ENCODE measurements at regions not wholly inside any gene's neighbourhood (a gene's known extent, or its start where the extent isn't known, plus 50 kb on each side); places are given as distances from the start of the nearest gene placed in this dataset.

DNA sequence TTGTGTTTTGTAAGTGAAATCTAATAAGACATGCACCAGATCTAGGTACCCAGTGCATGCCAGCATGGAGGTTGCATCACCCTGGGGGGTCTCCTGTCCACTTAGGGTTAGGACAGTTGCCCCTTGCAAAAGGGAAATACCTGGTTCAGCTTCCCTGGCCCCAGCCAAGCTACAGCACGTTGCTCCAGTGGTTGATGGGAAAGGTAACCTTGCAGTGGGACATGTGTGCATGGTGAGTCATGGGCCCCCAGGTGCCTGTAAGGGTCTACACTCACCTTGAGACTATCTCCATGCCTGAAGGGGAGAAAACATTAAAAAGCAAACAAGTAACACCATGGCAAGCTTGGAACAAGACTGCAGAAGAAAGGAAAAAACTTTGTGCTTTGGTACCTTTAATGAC lies 143.9 kb downstream of the LSM5 start:
- TF ChIP-seq ZNF565 (CRISPR knock-in tag; conservative IDR thresholded peaks at IDR 0.05; ENCODE audit: low read depth) (no peak), ARNTL (CRISPR knock-in tag; IDR thresholded peaks at IDR 0.05; ENCODE audit: borderline replicate concordance, low read depth) (no peak), GLIS3 (CRISPR knock-in tag; IDR thresholded peaks at IDR 0.05) (no peak), ESRRG (CRISPR knock-in tag; IDR thresholded peaks at IDR 0.05) (no peak), ZNF8 (CRISPR knock-in tag; IDR thresholded peaks at IDR 0.05) (no peak), BACH2 (CRISPR knock-in tag; IDR thresholded peaks at IDR 0.05; ENCODE audit: borderline replicate concordance) (no peak), RARB (CRISPR knock-in tag; IDR thresholded peaks at IDR 0.05) (no peak), OSR1 (CRISPR knock-in tag; IDR thresholded peaks at IDR 0.05) (no peak), ZFP3 (CRISPR knock-in tag; IDR thresholded peaks at IDR 0.05) (no peak), PPARA (CRISPR knock-in tag; IDR thresholded peaks at IDR 0.05; ENCODE audit: borderline replicate concordance) (no peak), TOX (CRISPR knock-in tag; IDR thresholded peaks at IDR 0.05; ENCODE audit: borderline replicate concordance) (no peak), ZFP30 (CRISPR knock-in tag; IDR thresholded peaks at IDR 0.05) (no peak), ISL1 (CRISPR knock-in tag; IDR thresholded peaks at IDR 0.05) (no peak), CSDC2 (CRISPR knock-in tag; IDR thresholded peaks at IDR 0.05) (no peak), SNAI2 (CRISPR knock-in tag; IDR thresholded peaks at IDR 0.05) (no peak)
- TF ChIP-seq, protein P1, sequence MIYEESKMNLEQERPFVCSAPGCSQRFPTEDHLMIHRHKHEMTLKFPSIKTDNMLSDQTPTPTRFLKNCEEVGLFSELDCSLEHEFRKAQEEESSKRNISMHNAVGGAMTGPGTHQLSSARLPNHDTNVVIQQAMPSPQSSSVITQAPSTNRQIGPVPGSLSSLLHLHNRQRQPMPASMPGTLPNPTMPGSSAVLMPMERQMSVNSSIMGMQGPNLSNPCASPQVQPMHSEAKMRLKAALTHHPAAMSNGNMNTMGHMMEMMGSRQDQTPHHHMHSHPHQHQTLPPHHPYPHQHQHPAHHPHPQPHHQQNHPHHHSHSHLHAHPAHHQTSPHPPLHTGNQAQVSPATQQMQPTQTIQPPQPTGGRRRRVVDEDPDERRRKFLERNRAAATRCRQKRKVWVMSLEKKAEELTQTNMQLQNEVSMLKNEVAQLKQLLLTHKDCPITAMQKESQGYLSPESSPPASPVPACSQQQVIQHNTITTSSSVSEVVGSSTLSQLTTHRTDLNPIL (CRISPR knock-in tag; IDR thresholded peaks at IDR 0.05; ENCODE audit: low read depth): no peak
- TF ChIP-seq, protein P2, sequence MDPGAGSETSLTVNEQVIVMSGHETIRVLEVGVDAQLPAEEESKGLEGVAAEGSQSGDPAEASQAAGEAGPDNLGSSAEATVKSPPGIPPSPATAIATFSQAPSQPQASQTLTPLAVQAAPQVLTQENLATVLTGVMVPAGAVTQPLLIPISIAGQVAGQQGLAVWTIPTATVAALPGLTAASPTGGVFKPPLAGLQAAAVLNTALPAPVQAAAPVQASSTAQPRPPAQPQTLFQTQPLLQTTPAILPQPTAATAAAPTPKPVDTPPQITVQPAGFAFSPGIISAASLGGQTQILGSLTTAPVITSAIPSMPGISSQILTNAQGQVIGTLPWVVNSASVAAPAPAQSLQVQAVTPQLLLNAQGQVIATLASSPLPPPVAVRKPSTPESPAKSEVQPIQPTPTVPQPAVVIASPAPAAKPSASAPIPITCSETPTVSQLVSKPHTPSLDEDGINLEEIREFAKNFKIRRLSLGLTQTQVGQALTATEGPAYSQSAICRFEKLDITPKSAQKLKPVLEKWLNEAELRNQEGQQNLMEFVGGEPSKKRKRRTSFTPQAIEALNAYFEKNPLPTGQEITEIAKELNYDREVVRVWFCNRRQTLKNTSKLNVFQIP (CRISPR knock-in tag; IDR thresholded peaks at IDR 0.05; ENCODE audit: borderline replicate concordance, low read depth): no peak
- TF ChIP-seq, protein P3, sequence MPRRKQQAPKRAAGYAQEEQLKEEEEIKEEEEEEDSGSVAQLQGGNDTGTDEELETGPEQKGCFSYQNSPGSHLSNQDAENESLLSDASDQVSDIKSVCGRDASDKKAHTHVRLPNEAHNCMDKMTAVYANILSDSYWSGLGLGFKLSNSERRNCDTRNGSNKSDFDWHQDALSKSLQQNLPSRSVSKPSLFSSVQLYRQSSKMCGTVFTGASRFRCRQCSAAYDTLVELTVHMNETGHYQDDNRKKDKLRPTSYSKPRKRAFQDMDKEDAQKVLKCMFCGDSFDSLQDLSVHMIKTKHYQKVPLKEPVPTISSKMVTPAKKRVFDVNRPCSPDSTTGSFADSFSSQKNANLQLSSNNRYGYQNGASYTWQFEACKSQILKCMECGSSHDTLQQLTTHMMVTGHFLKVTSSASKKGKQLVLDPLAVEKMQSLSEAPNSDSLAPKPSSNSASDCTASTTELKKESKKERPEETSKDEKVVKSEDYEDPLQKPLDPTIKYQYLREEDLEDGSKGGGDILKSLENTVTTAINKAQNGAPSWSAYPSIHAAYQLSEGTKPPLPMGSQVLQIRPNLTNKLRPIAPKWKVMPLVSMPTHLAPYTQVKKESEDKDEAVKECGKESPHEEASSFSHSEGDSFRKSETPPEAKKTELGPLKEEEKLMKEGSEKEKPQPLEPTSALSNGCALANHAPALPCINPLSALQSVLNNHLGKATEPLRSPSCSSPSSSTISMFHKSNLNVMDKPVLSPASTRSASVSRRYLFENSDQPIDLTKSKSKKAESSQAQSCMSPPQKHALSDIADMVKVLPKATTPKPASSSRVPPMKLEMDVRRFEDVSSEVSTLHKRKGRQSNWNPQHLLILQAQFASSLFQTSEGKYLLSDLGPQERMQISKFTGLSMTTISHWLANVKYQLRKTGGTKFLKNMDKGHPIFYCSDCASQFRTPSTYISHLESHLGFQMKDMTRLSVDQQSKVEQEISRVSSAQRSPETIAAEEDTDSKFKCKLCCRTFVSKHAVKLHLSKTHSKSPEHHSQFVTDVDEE (CRISPR knock-in tag; IDR thresholded peaks at IDR 0.05): no peak
- TF ChIP-seq, protein P4, sequence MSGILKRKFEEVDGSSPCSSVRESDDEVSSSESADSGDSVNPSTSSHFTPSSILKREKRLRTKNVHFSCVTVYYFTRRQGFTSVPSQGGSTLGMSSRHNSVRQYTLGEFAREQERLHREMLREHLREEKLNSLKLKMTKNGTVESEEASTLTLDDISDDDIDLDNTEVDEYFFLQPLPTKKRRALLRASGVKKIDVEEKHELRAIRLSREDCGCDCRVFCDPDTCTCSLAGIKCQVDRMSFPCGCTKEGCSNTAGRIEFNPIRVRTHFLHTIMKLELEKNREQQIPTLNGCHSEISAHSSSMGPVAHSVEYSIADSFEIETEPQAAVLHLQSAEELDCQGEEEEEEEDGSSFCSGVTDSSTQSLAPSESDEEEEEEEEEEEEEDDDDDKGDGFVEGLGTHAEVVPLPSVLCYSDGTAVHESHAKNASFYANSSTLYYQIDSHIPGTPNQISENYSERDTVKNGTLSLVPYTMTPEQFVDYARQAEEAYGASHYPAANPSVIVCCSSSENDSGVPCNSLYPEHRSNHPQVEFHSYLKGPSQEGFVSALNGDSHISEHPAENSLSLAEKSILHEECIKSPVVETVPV (CRISPR knock-in tag; IDR thresholded peaks at IDR 0.05): no peak
- ATAC-seq: no peak

DNA sequence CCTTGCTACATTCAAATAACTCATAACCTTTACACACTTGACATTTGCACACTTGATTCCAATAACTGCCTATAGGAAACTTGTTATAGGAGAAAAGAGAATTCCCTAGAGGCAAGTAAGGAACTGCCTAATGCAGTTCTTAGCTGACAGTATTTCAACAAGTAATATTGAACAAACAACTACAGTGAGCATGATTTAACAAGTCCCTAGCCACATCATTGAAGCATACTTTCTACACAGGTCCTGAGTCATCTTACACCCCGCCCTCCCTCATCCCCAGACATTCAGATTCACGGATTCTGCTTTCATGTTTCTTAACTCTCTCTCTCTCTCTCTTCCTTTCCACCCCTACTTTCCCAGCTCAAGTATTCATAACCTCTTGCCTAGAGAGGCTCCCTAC lies 153.5 kb downstream of the LSM5 start:
- TF ChIP-seq, protein P3 (CRISPR knock-in tag; IDR thresholded peaks at IDR 0.05): no peak
- TF ChIP-seq GLIS3 (CRISPR knock-in tag; IDR thresholded peaks at IDR 0.05) (no peak), CSDC2 (CRISPR knock-in tag; IDR thresholded peaks at IDR 0.05) (no peak), TOX (CRISPR knock-in tag; IDR thresholded peaks at IDR 0.05; ENCODE audit: borderline replicate concordance) (no peak), BACH2 (CRISPR knock-in tag; IDR thresholded peaks at IDR 0.05; ENCODE audit: borderline replicate concordance) (no peak), ZFP3 (CRISPR knock-in tag; IDR thresholded peaks at IDR 0.05) (no peak), ZNF565 (CRISPR knock-in tag; conservative IDR thresholded peaks at IDR 0.05; ENCODE audit: low read depth) (no peak), ZNF70 (CRISPR knock-in tag; IDR thresholded peaks at IDR 0.05) (no peak), SNAI2 (CRISPR knock-in tag; IDR thresholded peaks at IDR 0.05) (no peak), PPARA (CRISPR knock-in tag; IDR thresholded peaks at IDR 0.05; ENCODE audit: borderline replicate concordance) (no peak), ZFP30 (CRISPR knock-in tag; IDR thresholded peaks at IDR 0.05) (no peak), OSR1 (CRISPR knock-in tag; IDR thresholded peaks at IDR 0.05) (no peak)
- TF ChIP-seq, protein P5, sequence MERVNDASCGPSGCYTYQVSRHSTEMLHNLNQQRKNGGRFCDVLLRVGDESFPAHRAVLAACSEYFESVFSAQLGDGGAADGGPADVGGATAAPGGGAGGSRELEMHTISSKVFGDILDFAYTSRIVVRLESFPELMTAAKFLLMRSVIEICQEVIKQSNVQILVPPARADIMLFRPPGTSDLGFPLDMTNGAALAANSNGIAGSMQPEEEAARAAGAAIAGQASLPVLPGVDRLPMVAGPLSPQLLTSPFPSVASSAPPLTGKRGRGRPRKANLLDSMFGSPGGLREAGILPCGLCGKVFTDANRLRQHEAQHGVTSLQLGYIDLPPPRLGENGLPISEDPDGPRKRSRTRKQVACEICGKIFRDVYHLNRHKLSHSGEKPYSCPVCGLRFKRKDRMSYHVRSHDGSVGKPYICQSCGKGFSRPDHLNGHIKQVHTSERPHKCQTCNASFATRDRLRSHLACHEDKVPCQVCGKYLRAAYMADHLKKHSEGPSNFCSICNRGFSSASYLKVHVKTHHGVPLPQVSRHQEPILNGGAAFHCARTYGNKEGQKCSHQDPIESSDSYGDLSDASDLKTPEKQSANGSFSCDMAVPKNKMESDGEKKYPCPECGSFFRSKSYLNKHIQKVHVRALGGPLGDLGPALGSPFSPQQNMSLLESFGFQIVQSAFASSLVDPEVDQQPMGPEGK (CRISPR knock-in tag; IDR thresholded peaks at IDR 0.05; ENCODE audit: borderline replicate concordance): no peak
- TF ChIP-seq, protein P1 (CRISPR knock-in tag; IDR thresholded peaks at IDR 0.05; ENCODE audit: low read depth): no peak
- no peak for ATAC-seq
